ENCODE measurements at regions not wholly inside any gene's neighbourhood (a gene's known extent, or its start where the extent isn't known, plus 50 kb on each side); places are given as distances from the start of the nearest gene placed in this dataset.
"Not testable (repeated sequence)": the region's sequence is repeated elsewhere in the genome, so short reads cannot be mapped to it uniquely, and the experiment has no call there.

GRCh38 chr10:45564303-45564959 lies 108.1 kb downstream of the ZFAND4 start:
- H3K36me3 Mint-ChIP-seq = peaks cover 3 to 8% of the 10 kb centered on the region in 2 donors
- H3K27ac Mint-ChIP-seq = peak overlapping the region in 5 of 6 donors; percentile 10 to 93 (median 47)
- peaks cover 39 to 58% (median 58%) of the 10 kb centered on the region in 3 donors for H3K4me1 Mint-ChIP-seq
- peak overlapping the region in 2 of 8 donors; percentile 5 to 25 for H3K4me3 Mint-ChIP-seq
- no peaks in the 10 kb centered on the region for H3K9me3 Mint-ChIP-seq
- no peaks in the 10 kb centered on the region for H3K27me3 Mint-ChIP-seq
- DNase-seq (no peak), ATAC-seq (ENCODE audit: low read depth in 2 of 2) (no peak)

DNA sequence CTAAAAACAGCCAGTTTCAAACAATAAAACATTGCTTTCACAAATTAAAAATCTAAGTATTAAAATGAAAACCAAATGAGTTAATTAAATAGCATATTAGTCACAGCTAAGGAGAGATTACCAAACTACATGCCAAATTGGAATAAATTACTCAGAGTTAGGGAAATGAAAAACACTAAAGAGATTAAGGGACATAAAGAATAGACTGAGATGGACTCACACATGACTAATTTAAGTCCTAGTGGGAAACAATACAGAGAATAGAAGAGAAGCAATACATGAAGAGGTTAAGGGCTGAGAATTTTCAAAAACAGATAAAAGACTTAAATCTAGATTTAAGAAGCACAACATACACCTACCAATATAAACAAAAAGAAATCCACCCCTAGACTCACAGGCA lies 110.6 kb downstream of the ZFAND4 start:
- no peaks in the 10 kb centered on the region for H3K27me3 Mint-ChIP-seq
- peaks cover 0 to 2% (median 0%) of the 10 kb centered on the region in 7 donors for H3K9me3 Mint-ChIP-seq
- DNase-seq (no peak), ATAC-seq (ENCODE audit: low read depth in 2 of 2) (no peak)
- H3K27ac Mint-ChIP-seq = peak overlapping the region in 3 of 6 donors; percentile 3 to 29 (median 8)
- peak overlapping the region in 1 of 8 donors; percentile 13 for H3K4me3 Mint-ChIP-seq
- H3K4me1 Mint-ChIP-seq = peaks cover 49 to 75% (median 64%) of the 10 kb centered on the region in 3 donors
- peaks cover 0 to 8% of the 10 kb centered on the region in 2 donors for H3K36me3 Mint-ChIP-seq

- H3K9me3 Mint-ChIP-seq = peaks cover 0 to 2% (median 0%) of the 10 kb centered on the region in 7 donors
- H3K4me1 Mint-ChIP-seq = peaks cover 45 to 66% (median 58%) of the 10 kb centered on the region in 3 donors
These were observed 112.3 kb downstream of the ZFAND4 start for GRCh38 chr10:45560262-45560661.

GRCh38 chr10:45558425-45558824 lies 114.1 kb downstream of the ZFAND4 start:
- peaks cover 0 to 8% of the 10 kb centered on the region in 2 donors for H3K36me3 Mint-ChIP-seq
- DNase-seq (no peak), ATAC-seq (ENCODE audit: low read depth in 2 of 2) (no peak)
- peaks cover 0 to 2% (median 0%) of the 10 kb centered on the region in 7 donors for H3K9me3 Mint-ChIP-seq
- peak overlapping the region in 3 of 6 donors; percentile 22 to 44 (median 28) for H3K27ac Mint-ChIP-seq
- H3K4me3 Mint-ChIP-seq = peak overlapping the region in 5 of 8 donors; percentile 2 to 65 (median 39)
- H3K4me1 Mint-ChIP-seq = peaks cover 37 to 64% (median 46%) of the 10 kb centered on the region in 3 donors
- H3K27me3 Mint-ChIP-seq = no peaks in the 10 kb centered on the region

More at GRCh38 chr10:45560262-45560661, 112.3 kb downstream of the ZFAND4 start:
- ATAC-seq (ENCODE audit: low read depth in 2 of 2) (no peak), DNase-seq (no peak)
- Mint-ChIP-seq H3K27ac (peak overlapping the region; percentile 34 to 87 (median 57)), H3K27me3 (no peaks in the 10 kb centered on the region), H3K4me3 (peak overlapping the region in 2 of 8 donors; percentile 51 to 68), H3K36me3 (peaks cover 0 to 8% of the 10 kb centered on the region in 2 donors)

GRCh38 chr10:45557275-45557905 lies 115.2 kb downstream of the ZFAND4 start:
- H3K9me3 Mint-ChIP-seq = peaks cover 0 to 2% (median 0%) of the 10 kb centered on the region in 7 donors
- peaks cover 0 to 8% of the 10 kb centered on the region in 2 donors for H3K36me3 Mint-ChIP-seq
- ATAC-seq (ENCODE audit: low read depth in 2 of 2) (peak; percentile 67 to 84), DNase-seq (peak; percentile 9)
- peak overlapping the region in 7 of 8 donors; percentile 37 to 75 (median 55) for H3K4me3 Mint-ChIP-seq
- no peaks in the 10 kb centered on the region for H3K27me3 Mint-ChIP-seq
- H3K4me1 Mint-ChIP-seq = peaks cover 40 to 67% (median 48%) of the 10 kb centered on the region in 3 donors
- peak overlapping the region in 5 of 6 donors; percentile 4 to 72 (median 63) for H3K27ac Mint-ChIP-seq

DNA sequence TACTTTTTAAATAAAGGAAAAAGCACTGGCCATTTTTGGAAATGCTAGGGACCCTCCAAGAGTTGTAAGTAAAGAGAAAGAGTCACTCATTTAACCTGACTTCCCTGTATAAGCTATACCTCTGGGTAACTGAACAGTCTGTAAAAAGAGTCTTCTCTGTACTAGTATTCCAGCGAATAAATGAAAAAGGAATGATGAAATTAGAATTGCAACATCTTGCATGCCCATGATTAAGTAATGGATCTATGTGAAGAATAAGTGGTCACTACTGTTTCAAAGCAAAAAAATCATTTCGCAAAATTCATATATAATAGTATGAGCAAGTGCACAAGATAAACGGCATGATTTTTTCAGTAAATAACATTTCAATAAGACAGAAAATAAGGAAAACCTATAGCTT lies 116.8 kb downstream of the ZFAND4 start:
- Mint-ChIP-seq H3K36me3 (peaks cover 0 to 9% of the 10 kb centered on the region in 2 donors), H3K4me1 (peaks cover 35 to 56% (median 46%) of the 10 kb centered on the region in 3 donors), H3K27ac (peak overlapping the region in 1 of 6 donors; percentile 23), H3K4me3 (no peak overlapping the region), H3K9me3 (peaks cover 0 to 2% (median 0%) of the 10 kb centered on the region in 7 donors), H3K27me3 (no peaks in the 10 kb centered on the region)
- DNase-seq (no peak), ATAC-seq (ENCODE audit: low read depth in 2 of 2) (no peak)

DNA sequence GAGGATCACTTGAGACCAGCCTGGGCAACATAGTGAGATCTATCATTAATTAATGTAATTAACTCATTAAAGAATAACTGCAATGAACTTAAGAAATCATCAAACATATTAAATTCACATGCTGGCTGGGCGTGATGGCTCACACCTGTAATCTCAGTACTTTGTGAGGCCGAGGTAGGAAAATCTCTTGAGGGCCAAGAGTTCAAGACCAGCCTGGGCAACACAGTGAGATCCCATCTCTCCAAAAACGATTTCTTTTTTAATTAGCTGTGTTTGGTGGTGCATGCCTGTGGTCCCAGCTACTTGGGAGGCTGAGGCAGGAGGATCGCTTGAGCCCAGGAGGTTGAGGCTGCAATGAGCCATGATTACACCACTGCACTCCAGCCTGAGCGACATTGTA lies 117.2 kb downstream of the ZFAND4 start:
- DNase-seq; H3K4me3 Mint-ChIP-seq; H3K27me3 Mint-ChIP-seq; ATAC-seq (ENCODE audit: low read depth in 2 of 2); H3K9me3 Mint-ChIP-seq: not testable (repeated sequence)
- peaks cover 31 to 52% (median 46%) of the 10 kb centered on the region in 3 donors for H3K4me1 Mint-ChIP-seq
- peaks cover 0 to 14% of the 10 kb centered on the region in 2 donors for H3K36me3 Mint-ChIP-seq
- peak overlapping the region in 2 of 6 donors; percentile 23 to 43 for H3K27ac Mint-ChIP-seq

DNA sequence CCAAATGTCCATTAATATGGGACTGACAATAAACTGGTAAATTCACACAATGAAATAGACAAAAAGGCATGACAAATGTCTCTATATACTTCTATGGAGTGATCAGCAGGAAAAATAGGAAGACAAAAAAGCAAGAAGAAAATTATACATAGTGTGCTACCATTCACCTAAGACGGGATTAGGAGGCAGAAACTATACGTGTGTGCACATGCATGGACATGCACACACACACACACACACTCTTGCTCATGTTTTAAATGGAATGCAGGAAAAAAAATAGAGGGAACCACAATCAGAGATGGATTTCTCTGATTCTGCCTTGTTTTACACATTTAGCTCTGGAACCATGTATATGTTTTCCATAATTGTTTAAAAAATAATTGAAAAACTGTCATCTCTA lies 119.0 kb downstream of the ZFAND4 start:
- no peak overlapping the region for H3K4me3 Mint-ChIP-seq
- no peaks in the 10 kb centered on the region for H3K27me3 Mint-ChIP-seq
- H3K9me3 Mint-ChIP-seq = peaks cover 0 to 2% (median 0%) of the 10 kb centered on the region in 7 donors
- peak overlapping the region in 1 of 6 donors; percentile 17 for H3K27ac Mint-ChIP-seq
- peaks cover 28 to 43% (median 36%) of the 10 kb centered on the region in 3 donors for H3K4me1 Mint-ChIP-seq
- no peak for ATAC-seq (ENCODE audit: low read depth in 2 of 2)
- peaks cover 4 to 16% of the 10 kb centered on the region in 2 donors for H3K36me3 Mint-ChIP-seq
- DNase-seq = no peak

- Mint-ChIP-seq H3K27me3 (no peaks in the 10 kb centered on the region), H3K4me3 (no peak overlapping the region), H3K9me3 (peaks cover 0 to 2% (median 0%) of the 10 kb centered on the region in 7 donors), H3K27ac (peak overlapping the region in 1 of 6 donors; percentile 17), H3K36me3 (peaks cover 4 to 20% of the 10 kb centered on the region in 2 donors), H3K4me1 (peaks cover 23 to 41% (median 31%) of the 10 kb centered on the region in 3 donors)
- DNase-seq (no peak), ATAC-seq (ENCODE audit: low read depth in 2 of 2) (peak in 1 of 2 donors; percentile 43)
These were observed 119.4 kb downstream of the ZFAND4 start for GRCh38 chr10:45553155-45553554.

DNA sequence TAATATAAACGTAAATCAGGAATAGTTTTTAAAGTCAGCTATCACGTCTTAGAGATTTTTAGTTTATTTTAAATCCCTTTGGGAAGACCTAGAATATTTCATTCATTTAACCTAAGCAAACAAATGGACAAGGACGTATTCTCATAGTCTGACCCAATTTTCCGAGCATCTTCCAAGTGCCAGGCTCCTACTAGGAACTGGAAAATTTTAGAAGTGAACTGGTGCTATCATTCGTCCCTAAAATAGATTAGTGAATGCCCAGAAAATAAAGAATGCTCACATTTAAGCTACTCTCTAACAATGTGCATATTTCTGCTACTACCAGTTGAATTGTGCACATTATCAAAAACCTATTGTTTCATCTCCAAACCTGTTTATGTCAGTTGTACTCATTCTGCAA lies 120.1 kb downstream of the ZFAND4 start:
- no peak overlapping the region for H3K27ac Mint-ChIP-seq

GRCh38 chr10:45550903-45551786 lies 121.4 kb downstream of the ZFAND4 start:
- Mint-ChIP-seq H3K36me3 (peaks cover 4 to 22% of the 10 kb centered on the region in 2 donors), H3K4me3 (no peak overlapping the region), H3K4me1 (peaks cover 14 to 32% (median 19%) of the 10 kb centered on the region in 3 donors), H3K27ac (peak overlapping the region in 4 of 6 donors; percentile 9 to 48 (median 16)), H3K27me3 (no peaks in the 10 kb centered on the region), H3K9me3 (no peaks in the 10 kb centered on the region)
- DNase-seq = no peak
- ATAC-seq (ENCODE audit: low read depth in 2 of 2) = no peak

More for the DNA sequence above, 120.1 kb downstream of the ZFAND4 start:
- Mint-ChIP-seq H3K4me1 (peaks cover 18 to 38% (median 24%) of the 10 kb centered on the region in 3 donors), H3K4me3 (no peak overlapping the region), H3K36me3 (peaks cover 4 to 22% of the 10 kb centered on the region in 2 donors), H3K27me3 (no peaks in the 10 kb centered on the region), H3K9me3 (peaks cover 0 to 2% (median 0%) of the 10 kb centered on the region in 7 donors)
- DNase-seq = no peak
- no peak for ATAC-seq (ENCODE audit: low read depth in 2 of 2)

GRCh38 chr10:45548068-45548467 lies 124.5 kb downstream of the ZFAND4 start:
- DNase-seq (no peak), ATAC-seq (ENCODE audit: low read depth in 2 of 2) (no peak)
- no peak overlapping the region for H3K4me3 Mint-ChIP-seq
- H3K27ac Mint-ChIP-seq = peak overlapping the region in 1 of 6 donors; percentile 27
- no peaks in the 10 kb centered on the region for H3K9me3 Mint-ChIP-seq
- H3K36me3 Mint-ChIP-seq = peaks cover 5 to 22% of the 10 kb centered on the region in 2 donors
- no peaks in the 10 kb centered on the region for H3K27me3 Mint-ChIP-seq
- peaks cover 9 to 38% (median 18%) of the 10 kb centered on the region in 3 donors for H3K4me1 Mint-ChIP-seq

- Mint-ChIP-seq H3K36me3 (peaks cover 10 to 22% of the 10 kb centered on the region in 2 donors), H3K4me3 (no peak overlapping the region), H3K27ac (peak overlapping the region in 1 of 6 donors; percentile 21), H3K27me3 (no peaks in the 10 kb centered on the region), H3K4me1 (peaks cover 7 to 40% (median 22%) of the 10 kb centered on the region in 3 donors), H3K9me3 (no peaks in the 10 kb centered on the region)
- ATAC-seq (ENCODE audit: low read depth in 2 of 2) (no peak), DNase-seq (no peak)
These were observed 125.4 kb downstream of the ZFAND4 start for GRCh38 chr10:45547207-45547606.
